Aorta (tissue), 5 donors: ENCODE measurements at regions not wholly inside any gene's neighbourhood (a gene's known extent, or its start where the extent isn't known, plus 50 kb on each side); places are given as distances from the start of the nearest gene placed in this dataset.
"Not testable (repeated sequence)": the region's sequence is repeated elsewhere in the genome, so short reads cannot be mapped to it uniquely, and the experiment has no call there.

Experiments used
- ATAC-seq: fragments of 200-7000 bp; cut with Tn5 transposase; one replicate; pipeline ENCODE4 v1.9.1; 2022; ENCODE audit warnings: moderate library complexity; ENCODE audit not compliant: low FRiP score
- DNase-seq, 2 donors: peaks; one replicate each; pipeline ENCODE4 v3.0.0-alpha.2; 2020
- H3K27ac ChIP-seq, 2 donors: one replicate each; pipeline ENCODE4 v1.5.1; 2013; ENCODE audit warnings: low read length in 2 of 2, mild to moderate bottlenecking in 2 of 2, moderate library complexity in 2 of 2, control low read depth in 1 of 2, inconsistent platforms in 1 of 2, low read depth in 1 of 2
- H3K27me3 ChIP-seq, 2 donors: one replicate each; pipeline ENCODE4 v1.6.1; 2013; ENCODE audit warnings: control low read depth in 1 of 2, low read length in 1 of 2, mild to moderate bottlenecking in 1 of 2, moderate library complexity in 1 of 2; ENCODE audit not compliant: insufficient read depth in 2 of 2, control insufficient read depth in 1 of 2
- H3K36me3 ChIP-seq, 2 donors: one replicate each; pipeline ENCODE4 v1.6.1; 2013; ENCODE audit warnings: control low read depth in 1 of 2, low read length in 1 of 2, mild to moderate bottlenecking in 1 of 2; ENCODE audit not compliant: insufficient read depth in 2 of 2, control insufficient read depth in 1 of 2
- H3K4me1 ChIP-seq, 2 donors: one replicate each; pipeline ENCODE4 v1.6.1; 2013; ENCODE audit warnings: low read length in 2 of 2, control low read depth in 1 of 2, mild to moderate bottlenecking in 1 of 2, moderate library complexity in 1 of 2; ENCODE audit not compliant: insufficient read depth in 2 of 2, control insufficient read depth in 1 of 2
- H3K4me3 ChIP-seq, 2 donors: one replicate each; pipeline ENCODE4 v1.5.1; 2013; ENCODE audit warnings: low read length in 2 of 2, control low read depth in 1 of 2, mild to moderate bottlenecking in 1 of 2
- H3K9me3 ChIP-seq: one replicate; pipeline ENCODE4 v1.6.1; 2013; ENCODE audit warnings: mild to moderate bottlenecking, low read length; ENCODE audit not compliant: control insufficient read depth
- WGBS, 2 donors: extraction: QIAGEN DNeasy Blood & Tissue Kit; methylation state at CpG; one replicate each; pipeline ENCODE4 v1.1.7; 2013; 5-methylcytosine and 5-hydroxymethylcytosine counted together
- intact Hi-C, 2 donors: fragments of 100-400 bp; cut with DNase I; formaldehyde crosslinking; loops; one replicate each; pipeline versions ENCODE4 v1.14.2 to v1.15.0; 2022
- donor health status: healthy with polysubstance abuse.
- donor health status: Bipolar disorder and iron deficiency.
- donor health status: DM: no; HTN: no; CAD: no.
- donor health status: DM: no; HTN: no; CAD: no.
- donor health status: DM: yes; HTN: yes; CAD: no.

- 68 to 75% methylated on average over 3 of the region's 3 CpGs for WGBS, 2 donors
- intact Hi-C loops: no loop called here
- peak overlapping the region in 1 of 2 donors; percentile 14 for H3K27ac ChIP-seq
Observed at GRCh38 chr13:76292726-76293125, 593.5 kb downstream of the KCTD12 start.

GRCh38 chr13:76292031-76292430, 594.2 kb downstream of the KCTD12 start:
- H3K9me3 ChIP-seq: no peaks in the 10 kb centered on the region
- H3K36me3 ChIP-seq: no peaks in the 10 kb centered on the region
- ATAC-seq (no peak), DNase-seq (no peak)
- intact Hi-C loops: no loop called here
- no peaks in the 10 kb centered on the region for H3K27me3 ChIP-seq
- H3K27ac ChIP-seq: no peak overlapping the region
- 87 to 89% methylated on average over 3 of the region's 3 CpGs for WGBS, 2 donors
- peaks cover 0 to 5% of the 10 kb centered on the region in 2 donors for H3K4me1 ChIP-seq
- H3K4me3 ChIP-seq: no peak overlapping the region

More at GRCh38 chr13:76292726-76293125, 593.5 kb downstream of the KCTD12 start:
- H3K36me3 ChIP-seq: no peaks in the 10 kb centered on the region
- ATAC-seq (no peak), DNase-seq (no peak)
- H3K4me1 ChIP-seq: peaks cover 0 to 2% of the 10 kb centered on the region in 2 donors
- no peaks in the 10 kb centered on the region for H3K9me3 ChIP-seq
- no peak overlapping the region for H3K4me3 ChIP-seq
- H3K27me3 ChIP-seq: no peaks in the 10 kb centered on the region

GRCh38 chr13:76289558-76289957, 596.6 kb downstream of the KCTD12 start:
- no peak overlapping the region for H3K27ac ChIP-seq
- H3K4me3 ChIP-seq: no peak overlapping the region

GRCh38 chr13:76286178-76286577, 600.0 kb downstream of the KCTD12 start:
- Histone ChIP-seq H3K9me3 (no peaks in the 10 kb centered on the region), H3K27me3 (no peaks in the 10 kb centered on the region), H3K27ac (no peak overlapping the region), H3K36me3 (no peaks in the 10 kb centered on the region), H3K4me1 (peaks cover 2 to 6% of the 10 kb centered on the region in 2 donors), H3K4me3 (no peak overlapping the region)
- ATAC-seq (peak; percentile 70), DNase-seq (peak in 1 of 2 donors; percentile 26)
- WGBS, 2 donors: 5 to 6% methylated on average over 4 of the region's 4 CpGs
- intact Hi-C loops: loop anchor here in 1 of 2 donors (5.0 kb wide), 1 partner anchor 494 kb away; no protein-coding TSS in a partner anchor

More at GRCh38 chr13:76289558-76289957, 596.6 kb downstream of the KCTD12 start:
- Histone ChIP-seq H3K9me3 (no peaks in the 10 kb centered on the region), H3K36me3 (no peaks in the 10 kb centered on the region), H3K27me3 (no peaks in the 10 kb centered on the region), H3K4me1 (peaks cover 2 to 8% of the 10 kb centered on the region in 2 donors)
- intact Hi-C loops: loop anchor here in 1 of 2 donors (5.0 kb wide), 1 partner anchor 497 kb away; no protein-coding TSS in a partner anchor
- ATAC-seq (no peak), DNase-seq (no peak)

- H3K36me3 ChIP-seq: no peaks in the 10 kb centered on the region
- no peaks in the 10 kb centered on the region for H3K27me3 ChIP-seq
- DNase-seq: no peak
- H3K27ac ChIP-seq: peak overlapping the region in 1 of 2 donors; percentile 18
- peaks cover 2 to 6% of the 10 kb centered on the region in 2 donors for H3K4me1 ChIP-seq
- intact Hi-C loops: loop anchor here in 1 of 2 donors (5.0 kb wide), 1 partner anchor 493 kb away; no protein-coding TSS in a partner anchor
- WGBS, 2 donors: 61% methylated on average over 6 of the region's 6 CpGs
- H3K4me3 ChIP-seq: no peak overlapping the region
- ATAC-seq: no peak
- H3K9me3 ChIP-seq: no peaks in the 10 kb centered on the region
Observed at GRCh38 chr13:76285463-76285862, 600.7 kb downstream of the KCTD12 start.

- DNase-seq, H3K27me3 ChIP-seq, H3K9me3 ChIP-seq, ATAC-seq, intact Hi-C loops, H3K4me1 ChIP-seq, H3K27ac ChIP-seq, H3K36me3 ChIP-seq, H3K4me3 ChIP-seq: not testable (repeated sequence)
- 73 to 77% methylated on average over 1 of the region's 1 CpG for WGBS, 2 donors
Observed at GRCh38 chr13:76279766-76280165, 606.4 kb downstream of the KCTD12 start.

GRCh38 chr13:76271728-76272232, 614.4 kb downstream of the KCTD12 start:
- no peak overlapping the region for H3K4me3 ChIP-seq
- no peaks in the 10 kb centered on the region for H3K27me3 ChIP-seq
- WGBS, 2 donors: 88 to 90% methylated on average over 2 of the region's 2 CpGs
- no peaks in the 10 kb centered on the region for H3K4me1 ChIP-seq
- no peak overlapping the region for H3K27ac ChIP-seq
- intact Hi-C loops: no loop called here
- DNase-seq: no peak
- ATAC-seq: no peak
- no peaks in the 10 kb centered on the region for H3K9me3 ChIP-seq
- H3K36me3 ChIP-seq: no peaks in the 10 kb centered on the region

GRCh38 chr13:76268307-76268706, 617.9 kb downstream of the KCTD12 start:
- intact Hi-C loops, H3K9me3 ChIP-seq, ATAC-seq, DNase-seq, H3K27me3 ChIP-seq, H3K4me1 ChIP-seq, H3K4me3 ChIP-seq, H3K27ac ChIP-seq, H3K36me3 ChIP-seq: not testable (repeated sequence)
- WGBS, 2 donors: 89 to 94% methylated on average over 4 of the region's 4 CpGs

GRCh38 chr13:76267216-76267615, 619.0 kb downstream of the KCTD12 start:
- DNase-seq (no peak), ATAC-seq (no peak)
- no peaks in the 10 kb centered on the region for H3K4me1 ChIP-seq
- H3K4me3 ChIP-seq: no peak overlapping the region
- intact Hi-C loops: no loop called here
- no peaks in the 10 kb centered on the region for H3K27me3 ChIP-seq
- no peaks in the 10 kb centered on the region for H3K36me3 ChIP-seq
- H3K9me3 ChIP-seq: no peaks in the 10 kb centered on the region
- no peak overlapping the region for H3K27ac ChIP-seq
- 40 to 46% methylated on average over 3 of the region's 3 CpGs for WGBS, 2 donors
